Prostate gland (tissue), 2 donors: ENCODE measurements at regions not wholly inside any gene's neighbourhood (a gene's known extent, or its start where the extent isn't known, plus 50 kb on each side); places are given as distances from the start of the nearest gene placed in this dataset.

Experiments
- POLR2A ChIP-seq: fragments of 450-650 bp; IDR thresholded peaks from one replicate; pipeline ENCODE4 v1.6.1; 2016; ENCODE audit warnings: antibody characterized with exemption, mild to moderate bottlenecking
- TF ChIP-seq, protein P1 (sequence below), 4 experiments: fragments of 200-600 bp in 2 of 4; fragments of 450-650 bp in 2 of 4; sonication (generic) in 2 of 4; IDR thresholded peaks; 1 replicate in 3 of 4; 2 replicates in 1 of 4; pipeline ENCODE4 v1.5.1; 2016 to 2019; ENCODE audit warnings: antibody characterized with exemption in 4 of 4, mild to moderate bottlenecking in 2 of 4, moderate library complexity in 2 of 4

DNA sequence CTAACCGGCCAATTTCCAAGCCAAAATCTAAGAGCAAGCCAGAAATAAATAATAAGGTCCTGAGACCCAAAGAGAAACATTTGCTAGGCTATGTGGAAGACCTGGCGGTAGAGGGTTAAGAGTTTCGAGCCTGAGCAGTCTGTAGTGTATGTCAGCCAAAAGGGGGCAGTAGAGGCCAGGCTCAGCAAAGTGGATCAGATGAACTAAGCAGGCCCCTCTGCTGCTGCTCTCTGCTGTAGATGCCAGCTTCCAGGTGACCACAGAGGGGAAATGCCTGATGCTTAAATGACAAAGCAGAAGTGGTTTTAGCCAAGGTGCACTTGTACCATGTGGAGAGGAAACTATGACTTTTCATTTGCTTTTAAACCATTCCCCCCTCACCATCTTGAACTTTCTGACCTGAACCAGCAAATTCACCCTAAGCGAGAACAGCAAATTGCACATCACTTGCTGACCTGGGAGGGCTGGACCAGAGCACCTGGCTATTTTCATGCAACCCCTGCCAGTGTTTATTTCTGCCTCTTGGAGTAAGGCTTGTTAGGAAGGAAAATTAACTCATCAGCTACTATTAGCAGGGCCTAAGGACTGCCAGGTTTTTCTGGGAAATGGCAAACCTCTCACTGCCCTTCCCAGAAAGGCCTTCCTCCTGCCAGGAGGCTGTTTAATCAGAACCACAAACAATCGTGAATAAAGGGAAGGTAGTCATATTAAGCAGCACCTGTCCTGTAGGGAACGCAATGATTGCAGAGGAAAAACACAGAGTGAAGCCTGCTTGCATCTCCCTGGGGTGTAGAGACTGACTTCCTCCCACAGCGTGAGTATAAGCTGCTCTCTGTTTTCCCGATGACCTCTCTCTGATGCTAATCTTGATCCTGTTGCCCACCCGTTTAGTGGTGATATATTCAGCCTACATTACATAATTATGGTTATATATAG, 818.2 kb downstream of the TLR4 start:
- TF ChIP-seq, protein P1, sequence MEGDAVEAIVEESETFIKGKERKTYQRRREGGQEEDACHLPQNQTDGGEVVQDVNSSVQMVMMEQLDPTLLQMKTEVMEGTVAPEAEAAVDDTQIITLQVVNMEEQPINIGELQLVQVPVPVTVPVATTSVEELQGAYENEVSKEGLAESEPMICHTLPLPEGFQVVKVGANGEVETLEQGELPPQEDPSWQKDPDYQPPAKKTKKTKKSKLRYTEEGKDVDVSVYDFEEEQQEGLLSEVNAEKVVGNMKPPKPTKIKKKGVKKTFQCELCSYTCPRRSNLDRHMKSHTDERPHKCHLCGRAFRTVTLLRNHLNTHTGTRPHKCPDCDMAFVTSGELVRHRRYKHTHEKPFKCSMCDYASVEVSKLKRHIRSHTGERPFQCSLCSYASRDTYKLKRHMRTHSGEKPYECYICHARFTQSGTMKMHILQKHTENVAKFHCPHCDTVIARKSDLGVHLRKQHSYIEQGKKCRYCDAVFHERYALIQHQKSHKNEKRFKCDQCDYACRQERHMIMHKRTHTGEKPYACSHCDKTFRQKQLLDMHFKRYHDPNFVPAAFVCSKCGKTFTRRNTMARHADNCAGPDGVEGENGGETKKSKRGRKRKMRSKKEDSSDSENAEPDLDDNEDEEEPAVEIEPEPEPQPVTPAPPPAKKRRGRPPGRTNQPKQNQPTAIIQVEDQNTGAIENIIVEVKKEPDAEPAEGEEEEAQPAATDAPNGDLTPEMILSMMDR (IDR thresholded peaks at IDR 0.05): peak in 1 of 4 experiments; percentile 19
- TF ChIP-seq POLR2A: no peak
